Activated CD4-positive, alpha-beta T cell treated with anti-CD3 and anti-CD28 coated beads, Interleukin-2, amount 10 ng/mL, durations not matched to agents 24 days and 14 days (primary cell): ENCODE measurements at regions not wholly inside any gene's neighbourhood (a gene's known extent, or its start where the extent isn't known, plus 50 kb on each side); places are given as distances from the start of the nearest gene placed in this dataset.
"Not testable (repeated sequence)": the region's sequence is repeated elsewhere in the genome, so short reads cannot be mapped to it uniquely, and the experiment has no call there.

ENCODE experiments used
- DNase-seq: peaks from one replicate; pipeline ENCODE4 v3.0.0; 2022
- H3K27ac Mint-ChIP-seq: one replicate; pipeline ENCODE4 v1.8.0; 2022; ENCODE audit warnings: mild to moderate bottlenecking, mixed read lengths
- H3K27me3 Mint-ChIP-seq: one replicate; pipeline ENCODE4 v1.8.0; 2022; ENCODE audit warnings: mixed read lengths
- H3K36me3 Mint-ChIP-seq: one replicate; pipeline ENCODE4 v1.8.0; 2022; ENCODE audit warnings: low read depth, mild to moderate bottlenecking, mixed read lengths
- H3K4me1 Mint-ChIP-seq: one replicate; pipeline ENCODE4 v1.8.0; 2021; ENCODE audit warnings: mixed read lengths
- H3K4me3 Mint-ChIP-seq: one replicate; pipeline ENCODE4 v1.8.0; 2022; ENCODE audit warnings: mild to moderate bottlenecking, moderate library complexity, mixed read lengths
- H3K9me3 Mint-ChIP-seq: one replicate; pipeline ENCODE4 v1.8.0; 2021; ENCODE audit warnings: mixed read lengths
- intact Hi-C: fragments of 100-400 bp; cut with micrococcal nuclease; formaldehyde crosslinking; loops from one replicate; pipeline ENCODE4 v1.15.1; 2023

DNA sequence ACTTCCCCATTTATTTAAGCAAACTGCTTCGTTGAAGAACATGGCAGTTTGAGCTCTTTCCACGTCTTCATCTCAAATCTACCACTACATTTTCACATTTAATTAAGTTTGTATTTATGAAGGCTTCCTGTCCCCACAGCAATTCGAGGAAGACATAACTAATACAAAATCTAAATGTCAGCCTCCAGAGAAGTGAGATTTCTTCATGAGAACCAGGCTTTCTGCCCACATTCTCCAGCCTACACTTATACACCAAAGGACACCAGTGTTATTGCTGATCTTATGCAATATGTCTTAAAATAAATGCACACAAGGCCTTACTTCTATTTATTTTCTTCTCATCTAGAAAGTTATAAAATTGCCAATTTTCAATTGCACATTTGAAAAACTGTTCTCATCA lies 1209.3 kb upstream of the FAM98A start:
- no peak for DNase-seq
- no peaks in the 10 kb centered on the region for H3K36me3 Mint-ChIP-seq
- no peaks in the 10 kb centered on the region for H3K9me3 Mint-ChIP-seq
- H3K4me3 Mint-ChIP-seq: no peak overlapping the region
- no peaks in the 10 kb centered on the region for H3K27me3 Mint-ChIP-seq
- no peaks in the 10 kb centered on the region for H3K4me1 Mint-ChIP-seq
- no peak overlapping the region for H3K27ac Mint-ChIP-seq
- intact Hi-C loops: no loop called here

- H3K27ac Mint-ChIP-seq: no peak overlapping the region
- no peaks in the 10 kb centered on the region for H3K4me1 Mint-ChIP-seq
- no peak overlapping the region for H3K4me3 Mint-ChIP-seq
- intact Hi-C loops: no loop called here
- no peaks in the 10 kb centered on the region for H3K27me3 Mint-ChIP-seq
- no peaks in the 10 kb centered on the region for H3K36me3 Mint-ChIP-seq
- DNase-seq: no peak
- no peaks in the 10 kb centered on the region for H3K9me3 Mint-ChIP-seq
These were observed 1207.8 kb upstream of the FAM98A start for GRCh38 chr2:34806891-34807290.

- Mint-ChIP-seq H3K9me3 (no peaks in the 10 kb centered on the region), H3K4me3 (no peak overlapping the region), H3K27ac (no peak overlapping the region), H3K4me1 (no peaks in the 10 kb centered on the region), H3K36me3 (no peaks in the 10 kb centered on the region), H3K27me3 (no peaks in the 10 kb centered on the region)
- DNase-seq: no peak
- intact Hi-C loops: no loop called here
These were observed 1207.3 kb upstream of the FAM98A start for GRCh38 chr2:34806396-34806795.

DNA sequence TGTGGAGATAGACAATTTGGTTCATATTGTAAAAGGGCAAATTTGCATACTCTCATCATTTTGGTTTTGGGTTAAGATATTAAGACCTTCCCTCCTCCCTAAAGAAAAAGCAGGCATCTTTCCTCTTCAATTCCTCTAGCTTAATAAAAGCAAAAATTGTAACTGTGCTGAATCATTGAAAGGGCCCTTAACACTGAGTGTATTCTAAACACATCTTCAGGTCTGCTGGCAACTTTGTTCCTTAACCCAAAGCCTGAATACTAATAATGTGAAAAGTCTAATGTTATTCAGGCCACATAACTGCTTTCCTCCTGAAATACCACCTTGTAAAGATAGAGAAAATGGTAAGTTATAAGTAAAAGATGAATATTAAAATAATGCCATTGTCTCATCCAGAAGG lies 1200.5 kb upstream of the FAM98A start:
- DNase-seq: no peak
- no peaks in the 10 kb centered on the region for H3K27me3 Mint-ChIP-seq
- H3K4me3 Mint-ChIP-seq: no peak overlapping the region

GRCh38 chr2:34795586-34795985 lies 1196.5 kb upstream of the FAM98A start:
- H3K36me3 Mint-ChIP-seq: not testable (repeated sequence)

More for the DNA sequence above, 1200.5 kb upstream of the FAM98A start:
- intact Hi-C loops: no loop called here
- Mint-ChIP-seq H3K9me3 (no peaks in the 10 kb centered on the region), H3K27ac (no peak overlapping the region), H3K4me1 (no peaks in the 10 kb centered on the region), H3K36me3 (no peaks in the 10 kb centered on the region)

GRCh38 chr2:34789169-34789568 lies 1190.1 kb upstream of the FAM98A start:
- no peak for DNase-seq
- Mint-ChIP-seq H3K9me3 (no peaks in the 10 kb centered on the region), H3K36me3 (no peaks in the 10 kb centered on the region), H3K4me3 (no peak overlapping the region), H3K27me3 (no peaks in the 10 kb centered on the region), H3K4me1 (no peaks in the 10 kb centered on the region), H3K27ac (no peak overlapping the region)
- intact Hi-C loops: no loop called here

More at GRCh38 chr2:34795586-34795985, 1196.5 kb upstream of the FAM98A start:
- DNase-seq, H3K27ac Mint-ChIP-seq, H3K4me1 Mint-ChIP-seq, H3K27me3 Mint-ChIP-seq, H3K4me3 Mint-ChIP-seq, intact Hi-C loops, H3K9me3 Mint-ChIP-seq: not testable (repeated sequence)

DNA sequence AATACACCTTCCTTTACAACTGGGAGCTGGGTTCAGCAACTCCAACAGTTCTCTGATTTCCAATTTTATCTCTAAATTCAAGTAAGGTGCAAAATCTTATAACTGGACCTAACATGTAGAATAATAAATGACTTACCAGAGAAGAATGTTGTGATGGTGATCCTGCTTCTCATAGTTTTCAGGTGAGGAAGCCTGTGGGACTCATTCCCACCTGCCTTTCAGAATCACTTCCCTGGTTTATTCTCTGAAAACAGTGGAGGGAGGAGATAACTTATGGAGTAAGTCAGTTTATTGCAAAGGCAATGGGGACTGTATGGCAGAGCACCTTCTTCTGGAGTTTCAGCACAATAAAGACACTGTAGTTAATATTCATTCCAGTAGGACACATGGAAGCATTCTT lies 1188.2 kb upstream of the FAM98A start:
- H3K27ac Mint-ChIP-seq: no peak overlapping the region
- intact Hi-C loops: no loop called here
- no peaks in the 10 kb centered on the region for H3K4me1 Mint-ChIP-seq
- H3K36me3 Mint-ChIP-seq: no peaks in the 10 kb centered on the region
- H3K4me3 Mint-ChIP-seq: no peak overlapping the region
- DNase-seq: no peak
- H3K9me3 Mint-ChIP-seq: no peaks in the 10 kb centered on the region
- no peaks in the 10 kb centered on the region for H3K27me3 Mint-ChIP-seq

DNA sequence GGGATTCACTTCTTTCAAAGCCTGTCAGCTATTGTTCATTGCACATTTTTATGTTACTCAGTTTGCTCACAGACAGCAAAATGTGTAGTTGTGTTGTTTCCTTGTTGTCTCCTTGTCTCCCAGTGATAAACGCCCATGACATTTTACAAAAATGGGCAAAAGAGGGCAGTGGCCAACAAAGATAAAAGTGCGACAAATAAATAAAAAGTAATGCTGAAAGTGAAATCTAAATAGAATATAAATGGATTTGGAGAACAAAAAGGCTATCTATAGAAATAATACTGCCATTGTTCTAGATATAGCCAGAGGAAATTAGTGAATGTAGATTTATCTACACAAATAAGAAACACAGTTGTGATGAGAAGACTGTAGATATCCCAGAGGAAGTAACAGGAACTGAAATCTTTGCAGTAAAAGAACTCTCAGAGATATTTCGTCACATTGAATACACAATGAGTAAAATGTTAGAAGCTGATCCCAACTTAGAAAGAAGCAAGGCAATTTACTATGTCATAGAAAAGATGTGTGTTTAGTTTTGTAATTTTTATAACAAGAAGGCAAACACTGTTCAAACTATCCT lies 1186.2 kb upstream of the FAM98A start:
- intact Hi-C loops: no loop called here
- no peaks in the 10 kb centered on the region for H3K4me1 Mint-ChIP-seq
- H3K27ac Mint-ChIP-seq: no peak overlapping the region
- no peaks in the 10 kb centered on the region for H3K27me3 Mint-ChIP-seq
- H3K36me3 Mint-ChIP-seq: no peaks in the 10 kb centered on the region
- DNase-seq: no peak
- no peak overlapping the region for H3K4me3 Mint-ChIP-seq
- H3K9me3 Mint-ChIP-seq: peaks cover 5% of the 10 kb centered on the region

DNA sequence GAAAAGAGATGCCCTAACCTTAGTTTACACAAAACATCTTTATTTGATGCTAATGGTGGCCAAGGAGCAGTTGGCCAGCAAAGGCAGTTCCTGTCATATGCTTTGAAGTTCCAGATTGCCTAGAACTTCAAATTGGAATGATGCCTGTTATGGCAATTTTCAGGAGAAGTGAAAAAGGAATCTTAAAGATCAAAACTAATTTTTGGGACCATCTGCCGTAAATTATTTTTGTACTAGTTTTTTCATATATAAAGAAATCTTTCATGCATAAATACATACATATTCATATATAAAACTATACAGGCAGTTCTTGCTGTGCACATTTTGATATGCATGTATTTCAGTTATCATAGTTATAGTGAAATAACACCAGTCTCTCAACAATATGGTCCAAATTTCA lies 1185.6 kb upstream of the FAM98A start:
- H3K9me3 Mint-ChIP-seq: peaks cover 5% of the 10 kb centered on the region
- intact Hi-C loops: no loop called here
- H3K4me3 Mint-ChIP-seq: no peak overlapping the region
- H3K27ac Mint-ChIP-seq: no peak overlapping the region
- no peaks in the 10 kb centered on the region for H3K36me3 Mint-ChIP-seq
- DNase-seq: no peak
- H3K4me1 Mint-ChIP-seq: no peaks in the 10 kb centered on the region
- no peaks in the 10 kb centered on the region for H3K27me3 Mint-ChIP-seq

- DNase-seq, H3K36me3 Mint-ChIP-seq, H3K4me3 Mint-ChIP-seq, H3K27ac Mint-ChIP-seq, H3K4me1 Mint-ChIP-seq, H3K27me3 Mint-ChIP-seq, H3K9me3 Mint-ChIP-seq, intact Hi-C loops: not testable (repeated sequence)
These were observed 1151.6 kb upstream of the FAM98A start for GRCh38 chr2:34750742-34751141.

GRCh38 chr2:34747643-34748042 lies 1148.5 kb upstream of the FAM98A start:
- no peaks in the 10 kb centered on the region for H3K4me1 Mint-ChIP-seq
- no peak overlapping the region for H3K4me3 Mint-ChIP-seq
- H3K27me3 Mint-ChIP-seq: no peaks in the 10 kb centered on the region
- H3K27ac Mint-ChIP-seq: no peak overlapping the region
- no peaks in the 10 kb centered on the region for H3K36me3 Mint-ChIP-seq
- no peaks in the 10 kb centered on the region for H3K9me3 Mint-ChIP-seq
- intact Hi-C loops: no loop called here
- no peak for DNase-seq

DNA sequence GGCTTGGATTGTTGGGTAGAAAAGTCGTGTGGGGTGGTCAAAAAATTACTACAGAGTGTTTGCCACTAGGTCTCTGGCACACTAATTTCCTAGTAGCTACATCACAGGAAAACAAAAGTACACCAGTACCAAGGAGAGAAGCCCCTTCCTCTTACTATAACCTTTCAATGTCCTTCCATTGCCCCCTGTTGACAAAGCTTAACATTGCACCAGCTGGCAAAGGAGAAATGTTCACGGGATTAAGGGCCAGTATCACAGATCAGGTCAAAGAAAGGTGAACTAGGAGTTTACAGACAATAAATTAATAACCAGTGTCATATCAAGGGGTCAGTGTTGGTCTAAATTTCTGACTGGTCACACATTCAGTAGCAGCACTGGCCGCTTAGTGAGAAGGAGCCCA lies 1139.6 kb upstream of the FAM98A start:
- H3K9me3 Mint-ChIP-seq: no peaks in the 10 kb centered on the region
- H3K27me3 Mint-ChIP-seq: no peaks in the 10 kb centered on the region
- intact Hi-C loops: no loop called here
- H3K36me3 Mint-ChIP-seq: no peaks in the 10 kb centered on the region
- H3K27ac Mint-ChIP-seq: no peak overlapping the region
- no peaks in the 10 kb centered on the region for H3K4me1 Mint-ChIP-seq
- no peak for DNase-seq
- no peak overlapping the region for H3K4me3 Mint-ChIP-seq

DNA sequence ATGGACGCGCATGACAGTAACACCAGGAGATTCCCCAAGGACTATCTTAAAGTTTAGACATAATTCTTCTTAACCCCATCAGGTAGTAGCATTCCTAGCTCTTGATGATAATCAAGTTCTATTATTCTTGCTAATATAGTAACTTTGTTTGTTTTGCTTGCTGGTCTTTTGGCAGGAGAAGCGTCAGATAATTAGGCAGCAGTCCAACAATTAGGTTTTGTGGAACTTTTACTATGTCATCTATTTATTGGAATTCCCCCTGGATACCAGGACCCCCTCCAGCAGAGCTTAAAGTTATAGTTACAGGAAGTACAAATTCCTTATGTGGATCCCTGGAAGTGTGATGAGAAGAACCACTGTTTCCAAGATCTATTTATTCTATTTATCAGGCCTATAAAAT lies 1138.0 kb upstream of the FAM98A start:
- Mint-ChIP-seq H3K4me3 (no peak overlapping the region), H3K27ac (no peak overlapping the region), H3K9me3 (no peaks in the 10 kb centered on the region), H3K4me1 (no peaks in the 10 kb centered on the region), H3K36me3 (no peaks in the 10 kb centered on the region), H3K27me3 (no peaks in the 10 kb centered on the region)
- intact Hi-C loops: no loop called here
- DNase-seq: no peak

GRCh38 chr2:34736482-34736881 lies 1137.4 kb upstream of the FAM98A start:
- Mint-ChIP-seq H3K9me3 (no peaks in the 10 kb centered on the region), H3K36me3 (no peaks in the 10 kb centered on the region), H3K27me3 (no peaks in the 10 kb centered on the region), H3K27ac (no peak overlapping the region), H3K4me3 (no peak overlapping the region), H3K4me1 (no peaks in the 10 kb centered on the region)
- DNase-seq: no peak
- intact Hi-C loops: no loop called here

GRCh38 chr2:34734662-34735061 lies 1135.6 kb upstream of the FAM98A start:
- intact Hi-C loops: no loop called here
- no peaks in the 10 kb centered on the region for H3K27me3 Mint-ChIP-seq
- no peaks in the 10 kb centered on the region for H3K4me1 Mint-ChIP-seq
- no peaks in the 10 kb centered on the region for H3K9me3 Mint-ChIP-seq
- H3K36me3 Mint-ChIP-seq: no peaks in the 10 kb centered on the region
- no peak overlapping the region for H3K4me3 Mint-ChIP-seq
- no peak for DNase-seq
- no peak overlapping the region for H3K27ac Mint-ChIP-seq
